ENCODE measurements at regions not wholly inside any gene's neighbourhood (a gene's known extent, or its start where the extent isn't known, plus 50 kb on each side); places are given as distances from the start of the nearest gene placed in this dataset.

GRCh38 chr10:129029851-129030602 is 437.0 kb upstream of the MGMT start:
- H3K36me3 ChIP-seq (ENCODE audit: insufficient read depth, low read length), result no peaks in the 10 kb centered on the region
- DNase-seq (no peak), ATAC-seq (ENCODE audit: insufficient read depth, low read depth) (no peak)
- no peak overlapping the region for H3K9ac ChIP-seq (ENCODE audit: low read depth, low read length)
- H3K9me3 ChIP-seq (ENCODE audit: insufficient read depth, low read length, severe bottlenecking), result no peaks in the 10 kb centered on the region
- TF ChIP-seq CTCF (IDR thresholded peaks at IDR 0.05; ENCODE audit: borderline replicate concordance, extremely low read depth, low read length, poor library complexity, severe bottlenecking) (no peak), EZH2 (IDR thresholded peaks at IDR 0.05; ENCODE audit: borderline replicate concordance, low read depth, low read length, severe bottlenecking) (no peak)
- no peaks in the 10 kb centered on the region for H4K20me1 ChIP-seq (ENCODE audit: insufficient read depth, low read length)
- no peak overlapping the region for H2AFZ ChIP-seq (ENCODE audit: low read depth, low read length)
- no peak overlapping the region for H3K4me3 ChIP-seq (ENCODE audit: low read depth in 1 of 2, low read length in 2 of 2)
- H3K79me2 ChIP-seq (ENCODE audit: insufficient read depth, low read length), result no peaks in the 10 kb centered on the region
- H3K27me3 ChIP-seq (ENCODE audit: insufficient read depth, low read length, poor library complexity), result no peaks in the 10 kb centered on the region
- H3K4me1 ChIP-seq (ENCODE audit: insufficient read depth, low read length), result peaks cover 39% of the 10 kb centered on the region
- no peak overlapping the region for H3K27ac ChIP-seq (ENCODE audit: low read length)
- no peak overlapping the region for H3K4me2 ChIP-seq (ENCODE audit: insufficient read depth, low read length)

- no peak for ATAC-seq (ENCODE audit: insufficient read depth, low read depth)
- TF ChIP-seq EZH2 (IDR thresholded peaks at IDR 0.05; ENCODE audit: borderline replicate concordance, low read depth, low read length, severe bottlenecking) (no peak), CTCF (IDR thresholded peaks at IDR 0.05; ENCODE audit: borderline replicate concordance, extremely low read depth, low read length, poor library complexity, severe bottlenecking) (no peak)
Measured at GRCh38 chr10:129030603-129030895, 436.5 kb upstream of the MGMT start.

GRCh38 chr10:129030996-129031843 is 435.8 kb upstream of the MGMT start:
- Histone ChIP-seq H3K9ac (ENCODE audit: low read depth, low read length) (peak overlapping the region; percentile 33), H3K27me3 (ENCODE audit: insufficient read depth, low read length, poor library complexity) (no peaks in the 10 kb centered on the region), H3K4me1 (ENCODE audit: insufficient read depth, low read length) (peaks cover 51% of the 10 kb centered on the region), H2AFZ (ENCODE audit: low read depth, low read length) (peak overlapping the region; percentile 38), H4K20me1 (ENCODE audit: insufficient read depth, low read length) (no peaks in the 10 kb centered on the region), H3K79me2 (ENCODE audit: insufficient read depth, low read length) (no peaks in the 10 kb centered on the region), H3K9me3 (ENCODE audit: insufficient read depth, low read length, severe bottlenecking) (no peaks in the 10 kb centered on the region), H3K36me3 (ENCODE audit: insufficient read depth, low read length) (no peaks in the 10 kb centered on the region), H3K4me3 (ENCODE audit: low read depth in 1 of 2, low read length in 2 of 2) (peak overlapping the region in 1 of 2 experiments; percentile 26; a peak in 1 of 4 replicates), H3K4me2 (ENCODE audit: insufficient read depth, low read length) (peak overlapping the region; percentile 46), H3K27ac (ENCODE audit: low read length) (peak overlapping the region; percentile 78)
- ATAC-seq (ENCODE audit: insufficient read depth, low read depth), result peak; percentile 62
- TF ChIP-seq EZH2 (IDR thresholded peaks at IDR 0.05; ENCODE audit: borderline replicate concordance, low read depth, low read length, severe bottlenecking) (no peak), CTCF (IDR thresholded peaks at IDR 0.05; ENCODE audit: borderline replicate concordance, extremely low read depth, low read length, poor library complexity, severe bottlenecking) (peak; percentile 99)
- peak; percentile 72 for DNase-seq

More at GRCh38 chr10:129030603-129030895, 436.5 kb upstream of the MGMT start:
- no peaks in the 10 kb centered on the region for H3K36me3 ChIP-seq (ENCODE audit: insufficient read depth, low read length)
- H2AFZ ChIP-seq (ENCODE audit: low read depth, low read length), result no peak overlapping the region
- H3K9me3 ChIP-seq (ENCODE audit: insufficient read depth, low read length, severe bottlenecking), result no peaks in the 10 kb centered on the region
- H3K4me1 ChIP-seq (ENCODE audit: insufficient read depth, low read length), result peaks cover 45% of the 10 kb centered on the region
- DNase-seq, result no peak
- no peaks in the 10 kb centered on the region for H4K20me1 ChIP-seq (ENCODE audit: insufficient read depth, low read length)
- H3K27me3 ChIP-seq (ENCODE audit: insufficient read depth, low read length, poor library complexity), result no peaks in the 10 kb centered on the region
- no peaks in the 10 kb centered on the region for H3K79me2 ChIP-seq (ENCODE audit: insufficient read depth, low read length)
- no peak overlapping the region for H3K4me2 ChIP-seq (ENCODE audit: insufficient read depth, low read length)
- H3K9ac ChIP-seq (ENCODE audit: low read depth, low read length), result no peak overlapping the region
- no peak overlapping the region for H3K27ac ChIP-seq (ENCODE audit: low read length)
- no peak overlapping the region for H3K4me3 ChIP-seq (ENCODE audit: low read depth in 1 of 2, low read length in 2 of 2)
